ENCODE measurements at regions not wholly inside any gene's neighbourhood (a gene's known extent, or its start where the extent isn't known, plus 50 kb on each side); places are given as distances from the start of the nearest gene placed in this dataset.
"Not testable (repeated sequence)": the region's sequence is repeated elsewhere in the genome, so short reads cannot be mapped to it uniquely, and the experiment has no call there.

GRCh38 chr16:10297341-10298006 is 88.4 kb upstream of the ATF7IP2 start:
- DNase-seq (ENCODE audit: low read depth): no peak
- no peak for TF ChIP-seq CTCF (conservative IDR thresholded peaks at IDR 0.05; ENCODE audit: control insufficient read depth, insufficient read depth, low read depth, low read length)
- no peak overlapping the region for H3K4me3 ChIP-seq (ENCODE audit: control insufficient read depth, low read depth, low read length)

GRCh38 chr16:10300905-10301304 is 85.0 kb upstream of the ATF7IP2 start:
- no peak for TF ChIP-seq CTCF (conservative IDR thresholded peaks at IDR 0.05; ENCODE audit: control insufficient read depth, insufficient read depth, low read depth, low read length)
- H3K4me3 ChIP-seq (ENCODE audit: control insufficient read depth, low read depth, low read length): no peak overlapping the region
- no peak for DNase-seq (ENCODE audit: low read depth)

- not testable (repeated sequence) for H3K4me3 ChIP-seq (ENCODE audit: control insufficient read depth, low read depth, low read length); DNase-seq (ENCODE audit: low read depth)
Measured at GRCh38 chr16:10301547-10301946, 84.3 kb upstream of the ATF7IP2 start.

- DNase-seq (ENCODE audit: low read depth): no peak
- no peak overlapping the region for H3K4me3 ChIP-seq (ENCODE audit: control insufficient read depth, low read depth, low read length)
- no peak for TF ChIP-seq CTCF (conservative IDR thresholded peaks at IDR 0.05; ENCODE audit: control insufficient read depth, insufficient read depth, low read depth, low read length)
Measured at GRCh38 chr16:10305912-10306311, 79.9 kb upstream of the ATF7IP2 start.

- no peak for TF ChIP-seq CTCF (conservative IDR thresholded peaks at IDR 0.05; ENCODE audit: control insufficient read depth, insufficient read depth, low read depth, low read length)
- H3K4me3 ChIP-seq (ENCODE audit: control insufficient read depth, low read depth, low read length): no peak overlapping the region
- DNase-seq (ENCODE audit: low read depth): no peak
Measured at GRCh38 chr16:10308305-10309193, 77.3 kb upstream of the ATF7IP2 start.

GRCh38 chr16:10309271-10309932 is 76.5 kb upstream of the ATF7IP2 start:
- no peak overlapping the region for H3K4me3 ChIP-seq (ENCODE audit: control insufficient read depth, low read depth, low read length)
- no peak for TF ChIP-seq CTCF (conservative IDR thresholded peaks at IDR 0.05; ENCODE audit: control insufficient read depth, insufficient read depth, low read depth, low read length)
- DNase-seq (ENCODE audit: low read depth): no peak

GRCh38 chr16:10312008-10312407 is 73.9 kb upstream of the ATF7IP2 start:
- no peak overlapping the region for H3K4me3 ChIP-seq (ENCODE audit: control insufficient read depth, low read depth, low read length)
- no peak for TF ChIP-seq CTCF (conservative IDR thresholded peaks at IDR 0.05; ENCODE audit: control insufficient read depth, insufficient read depth, low read depth, low read length)
- no peak for DNase-seq (ENCODE audit: low read depth)
